ENCODE measurements at regions not wholly inside any gene's neighbourhood (a gene's known extent, or its start where the extent isn't known, plus 50 kb on each side); places are given as distances from the start of the nearest gene placed in this dataset.

DNA sequence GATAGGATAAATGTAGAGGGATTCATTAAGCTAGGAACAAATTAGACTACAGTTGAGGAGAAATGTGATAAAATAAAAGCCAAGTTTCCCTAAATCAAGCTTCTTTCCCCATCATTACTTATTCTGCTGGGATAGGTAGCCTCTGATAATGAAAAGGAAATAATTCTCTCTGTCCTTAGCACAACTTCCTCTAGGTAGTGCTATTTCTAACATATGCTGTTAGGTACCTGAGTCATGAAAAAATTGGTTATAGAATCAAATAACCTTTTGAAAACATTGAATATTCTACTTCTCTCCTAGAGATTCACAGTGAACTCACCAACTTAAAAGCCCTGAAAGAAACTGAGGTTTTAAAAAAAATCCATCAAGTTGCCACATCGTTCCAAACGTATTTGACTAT lies 1793.1 kb downstream of the EFNA5 start:
- Histone ChIP-seq H3K27ac (ENCODE audit: low read depth, low read length, poor library complexity, severe bottlenecking) (no peak overlapping the region), H3K9me3 (ENCODE audit: low read length) (no peaks in the 10 kb centered on the region), H3K79me2 (ENCODE audit: insufficient read depth, low read depth, low read length) (no peaks in the 10 kb centered on the region), H3K36me3 (ENCODE audit: insufficient read depth, low read length) (no peaks in the 10 kb centered on the region), H4K20me1 (ENCODE audit: insufficient read depth, low read length) (no peaks in the 10 kb centered on the region), H3K4me3 (ENCODE audit: low read depth, low read length, poor library complexity, severe bottlenecking) (no peak overlapping the region), H3K9me2 (ENCODE audit: insufficient read depth, low read length) (no peaks in the 10 kb centered on the region), H3K4me2 (ENCODE audit: low read length) (no peak overlapping the region), H2AFZ (ENCODE audit: low read length) (no peak overlapping the region), H3K4me1 (ENCODE audit: insufficient read depth, low read length, poor library complexity, severe bottlenecking) (no peaks in the 10 kb centered on the region)
- TF ChIP-seq EZH2phosphoT487 (IDR thresholded peaks at IDR 0.05; ENCODE audit: borderline replicate concordance, low read depth, low read length), result no peak
- TF ChIP-seq, protein P1, sequence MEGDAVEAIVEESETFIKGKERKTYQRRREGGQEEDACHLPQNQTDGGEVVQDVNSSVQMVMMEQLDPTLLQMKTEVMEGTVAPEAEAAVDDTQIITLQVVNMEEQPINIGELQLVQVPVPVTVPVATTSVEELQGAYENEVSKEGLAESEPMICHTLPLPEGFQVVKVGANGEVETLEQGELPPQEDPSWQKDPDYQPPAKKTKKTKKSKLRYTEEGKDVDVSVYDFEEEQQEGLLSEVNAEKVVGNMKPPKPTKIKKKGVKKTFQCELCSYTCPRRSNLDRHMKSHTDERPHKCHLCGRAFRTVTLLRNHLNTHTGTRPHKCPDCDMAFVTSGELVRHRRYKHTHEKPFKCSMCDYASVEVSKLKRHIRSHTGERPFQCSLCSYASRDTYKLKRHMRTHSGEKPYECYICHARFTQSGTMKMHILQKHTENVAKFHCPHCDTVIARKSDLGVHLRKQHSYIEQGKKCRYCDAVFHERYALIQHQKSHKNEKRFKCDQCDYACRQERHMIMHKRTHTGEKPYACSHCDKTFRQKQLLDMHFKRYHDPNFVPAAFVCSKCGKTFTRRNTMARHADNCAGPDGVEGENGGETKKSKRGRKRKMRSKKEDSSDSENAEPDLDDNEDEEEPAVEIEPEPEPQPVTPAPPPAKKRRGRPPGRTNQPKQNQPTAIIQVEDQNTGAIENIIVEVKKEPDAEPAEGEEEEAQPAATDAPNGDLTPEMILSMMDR (conservative IDR thresholded peaks at IDR 0.05; ENCODE audit: low read length), result 0 out of 2 replicates have a peak, but pooled peaks have one; percentile 15
- ChIA-PET POLR2A (no interaction called here), CTCF (ENCODE audit: unreplicated experiment) (no interaction called here)
- no TSS peak for BruUV-seq (replicated peaks)
- intact Hi-C loops (cut with micrococcal nuclease; ENCODE audit: unreplicated experiment), result no loop called here
- no peak for DNase-seq (ENCODE audit: low spot score)

DNA sequence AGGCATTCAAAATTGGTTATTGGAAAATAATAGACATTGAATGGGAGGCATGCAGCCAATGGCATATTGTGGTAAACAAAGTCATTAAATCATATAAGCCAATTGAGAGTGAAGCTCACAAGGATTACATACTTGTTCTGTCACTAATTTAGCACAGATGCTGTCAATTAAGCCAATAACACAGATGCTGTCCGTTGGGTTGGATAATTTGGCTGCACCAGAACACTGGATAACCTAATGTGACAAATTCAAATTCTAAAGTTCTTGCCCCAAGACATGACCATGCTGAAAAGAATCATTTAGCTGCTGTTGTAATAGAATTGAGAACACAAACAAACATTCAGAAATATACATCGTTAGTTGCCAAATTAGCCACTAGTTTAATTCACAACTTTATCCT lies 1796.4 kb downstream of the EFNA5 start:
- POLR2A ChIA-PET, result no interaction called here

DNA sequence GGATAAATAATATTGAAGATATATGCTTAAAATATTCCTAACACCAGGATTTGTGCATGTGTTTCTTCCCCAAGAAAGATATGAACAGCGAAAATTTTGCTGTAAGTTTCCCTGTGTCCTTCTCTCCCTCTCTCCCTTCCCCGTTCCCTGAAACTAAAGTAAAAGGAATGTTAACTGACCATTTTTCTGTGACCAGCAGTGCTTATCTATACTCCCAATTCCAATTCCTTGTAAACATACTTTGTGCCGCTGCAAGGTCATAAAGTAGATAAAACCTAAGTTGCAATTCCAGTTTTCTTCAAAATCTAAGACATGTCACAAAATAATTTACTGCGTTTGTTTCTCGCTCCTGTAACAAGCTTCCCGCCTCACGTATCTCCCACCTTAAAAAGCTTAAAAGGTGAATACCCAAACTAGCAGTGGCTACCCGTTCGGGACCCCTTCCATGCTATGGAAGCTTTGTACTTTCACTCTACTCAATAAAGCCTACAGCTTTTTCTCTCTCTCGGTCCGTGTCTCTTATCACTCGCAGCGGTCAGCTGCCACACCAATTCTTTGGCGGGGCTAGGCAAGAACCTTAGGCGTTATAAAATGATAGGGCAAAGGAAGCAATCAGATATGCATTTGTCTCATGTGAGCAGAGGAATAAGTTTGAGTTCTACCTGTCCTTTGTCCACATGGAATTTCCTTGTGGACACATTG lies 1798.0 kb downstream of the EFNA5 start:
- POLR2A ChIA-PET, result no interaction called here
- CTCF ChIA-PET (ENCODE audit: unreplicated experiment), result no interaction called here
- H3K36me3 ChIP-seq (ENCODE audit: insufficient read depth, low read length), result no peaks in the 10 kb centered on the region
- H3K4me1 ChIP-seq (ENCODE audit: insufficient read depth, low read length, poor library complexity, severe bottlenecking), result no peaks in the 10 kb centered on the region
- H3K27ac ChIP-seq (ENCODE audit: low read depth, low read length, poor library complexity, severe bottlenecking), result no peak overlapping the region
- no peak overlapping the region for H3K4me2 ChIP-seq (ENCODE audit: low read length)
- no peaks in the 10 kb centered on the region for H3K9me2 ChIP-seq (ENCODE audit: insufficient read depth, low read length)
- BruUV-seq (replicated peaks), result no TSS peak
- no peaks in the 10 kb centered on the region for H3K9me3 ChIP-seq (ENCODE audit: low read length)
- no peaks in the 10 kb centered on the region for H4K20me1 ChIP-seq (ENCODE audit: insufficient read depth, low read length)
- no peak for DNase-seq (ENCODE audit: low spot score)
- no peaks in the 10 kb centered on the region for H3K79me2 ChIP-seq (ENCODE audit: insufficient read depth, low read depth, low read length)
- no peak overlapping the region for H2AFZ ChIP-seq (ENCODE audit: low read length)
- no peak for TF ChIP-seq EZH2phosphoT487 (IDR thresholded peaks at IDR 0.05; ENCODE audit: borderline replicate concordance, low read depth, low read length)
- TF ChIP-seq, protein P1 (conservative IDR thresholded peaks at IDR 0.05; ENCODE audit: low read length), result no peak
- no peak overlapping the region for H3K4me3 ChIP-seq (ENCODE audit: low read depth, low read length, poor library complexity, severe bottlenecking)
- intact Hi-C loops (cut with micrococcal nuclease; ENCODE audit: unreplicated experiment), result no loop called here

More for the DNA sequence above, 1796.4 kb downstream of the EFNA5 start:
- H3K9me2 ChIP-seq (ENCODE audit: insufficient read depth, low read length), result no peaks in the 10 kb centered on the region
- intact Hi-C loops (cut with micrococcal nuclease; ENCODE audit: unreplicated experiment), result no loop called here
- no peak overlapping the region for H3K4me3 ChIP-seq (ENCODE audit: low read depth, low read length, poor library complexity, severe bottlenecking)
- H2AFZ ChIP-seq (ENCODE audit: low read length), result no peak overlapping the region
- TF ChIP-seq, protein P1 (conservative IDR thresholded peaks at IDR 0.05; ENCODE audit: low read length), result no peak
- TF ChIP-seq EZH2phosphoT487 (IDR thresholded peaks at IDR 0.05; ENCODE audit: borderline replicate concordance, low read depth, low read length), result no peak
- no peaks in the 10 kb centered on the region for H3K9me3 ChIP-seq (ENCODE audit: low read length)
- BruUV-seq (replicated peaks), result no TSS peak
- H3K4me1 ChIP-seq (ENCODE audit: insufficient read depth, low read length, poor library complexity, severe bottlenecking), result no peaks in the 10 kb centered on the region
- no peak overlapping the region for H3K27ac ChIP-seq (ENCODE audit: low read depth, low read length, poor library complexity, severe bottlenecking)
- no peak overlapping the region for H3K4me2 ChIP-seq (ENCODE audit: low read length)
- no peaks in the 10 kb centered on the region for H4K20me1 ChIP-seq (ENCODE audit: insufficient read depth, low read length)
- H3K36me3 ChIP-seq (ENCODE audit: insufficient read depth, low read length), result no peaks in the 10 kb centered on the region
- no peak for DNase-seq (ENCODE audit: low spot score)
- CTCF ChIA-PET (ENCODE audit: unreplicated experiment), result no interaction called here
- no peaks in the 10 kb centered on the region for H3K79me2 ChIP-seq (ENCODE audit: insufficient read depth, low read depth, low read length)
